ENCODE measurements at regions not wholly inside any gene's neighbourhood (a gene's known extent, or its start where the extent isn't known, plus 50 kb on each side); places are given as distances from the start of the nearest gene placed in this dataset.

DNA sequence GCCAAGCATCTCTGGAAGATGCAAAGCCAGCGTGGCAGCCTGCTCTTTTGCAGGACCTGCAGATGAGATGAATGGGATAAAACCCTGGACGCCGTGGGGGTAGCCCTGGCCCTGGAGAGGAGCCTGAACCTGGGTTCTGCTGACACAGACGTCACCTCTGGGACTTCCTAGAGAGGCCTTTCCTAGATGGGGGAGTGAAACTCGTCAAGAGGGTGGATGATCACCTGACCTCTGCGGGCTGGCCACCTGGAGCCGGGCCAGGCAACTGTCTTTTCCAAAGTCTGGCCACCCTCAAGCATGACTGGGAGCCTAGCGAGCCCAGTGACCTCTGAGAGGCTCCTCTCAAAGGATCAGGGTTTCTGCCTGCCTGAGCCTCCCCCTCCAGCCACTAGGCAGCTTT lies 529.0 kb downstream of the KCNJ18 start:
- TF ChIP-seq, protein P1, sequence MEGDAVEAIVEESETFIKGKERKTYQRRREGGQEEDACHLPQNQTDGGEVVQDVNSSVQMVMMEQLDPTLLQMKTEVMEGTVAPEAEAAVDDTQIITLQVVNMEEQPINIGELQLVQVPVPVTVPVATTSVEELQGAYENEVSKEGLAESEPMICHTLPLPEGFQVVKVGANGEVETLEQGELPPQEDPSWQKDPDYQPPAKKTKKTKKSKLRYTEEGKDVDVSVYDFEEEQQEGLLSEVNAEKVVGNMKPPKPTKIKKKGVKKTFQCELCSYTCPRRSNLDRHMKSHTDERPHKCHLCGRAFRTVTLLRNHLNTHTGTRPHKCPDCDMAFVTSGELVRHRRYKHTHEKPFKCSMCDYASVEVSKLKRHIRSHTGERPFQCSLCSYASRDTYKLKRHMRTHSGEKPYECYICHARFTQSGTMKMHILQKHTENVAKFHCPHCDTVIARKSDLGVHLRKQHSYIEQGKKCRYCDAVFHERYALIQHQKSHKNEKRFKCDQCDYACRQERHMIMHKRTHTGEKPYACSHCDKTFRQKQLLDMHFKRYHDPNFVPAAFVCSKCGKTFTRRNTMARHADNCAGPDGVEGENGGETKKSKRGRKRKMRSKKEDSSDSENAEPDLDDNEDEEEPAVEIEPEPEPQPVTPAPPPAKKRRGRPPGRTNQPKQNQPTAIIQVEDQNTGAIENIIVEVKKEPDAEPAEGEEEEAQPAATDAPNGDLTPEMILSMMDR (IDR thresholded peaks at IDR 0.05 in 4 of 5, conservative IDR thresholded peaks at IDR 0.05 in 1 of 5) = no peak
- TF ChIP-seq POLR2A (IDR thresholded peaks at IDR 0.05) = no peak
